NCI-H2196 treated with DMSO at 0.1 percent for 48 hours (cell line): ENCODE measurements at regions not wholly inside any gene's neighbourhood (a gene's known extent, or its start where the extent isn't known, plus 50 kb on each side); places are given as distances from the start of the nearest gene placed in this dataset.
"Not testable (repeated sequence)": the region's sequence is repeated elsewhere in the genome, so short reads cannot be mapped to it uniquely, and the experiment has no call there.

Experiments
- DNase-seq: peaks from one replicate; lab custom pipeline; 2025; ENCODE audit not compliant: unreplicated experiment; lab: John Stamatoyannopoulos, UW

- no peak for DNase-seq
Observed at GRCh38 chr5:101404531-101404930, 501.4 kb upstream of the ST8SIA4 start.

GRCh38 chr5:101393795-101394450, 490.8 kb upstream of the ST8SIA4 start:
- DNase-seq, result no peak

DNA sequence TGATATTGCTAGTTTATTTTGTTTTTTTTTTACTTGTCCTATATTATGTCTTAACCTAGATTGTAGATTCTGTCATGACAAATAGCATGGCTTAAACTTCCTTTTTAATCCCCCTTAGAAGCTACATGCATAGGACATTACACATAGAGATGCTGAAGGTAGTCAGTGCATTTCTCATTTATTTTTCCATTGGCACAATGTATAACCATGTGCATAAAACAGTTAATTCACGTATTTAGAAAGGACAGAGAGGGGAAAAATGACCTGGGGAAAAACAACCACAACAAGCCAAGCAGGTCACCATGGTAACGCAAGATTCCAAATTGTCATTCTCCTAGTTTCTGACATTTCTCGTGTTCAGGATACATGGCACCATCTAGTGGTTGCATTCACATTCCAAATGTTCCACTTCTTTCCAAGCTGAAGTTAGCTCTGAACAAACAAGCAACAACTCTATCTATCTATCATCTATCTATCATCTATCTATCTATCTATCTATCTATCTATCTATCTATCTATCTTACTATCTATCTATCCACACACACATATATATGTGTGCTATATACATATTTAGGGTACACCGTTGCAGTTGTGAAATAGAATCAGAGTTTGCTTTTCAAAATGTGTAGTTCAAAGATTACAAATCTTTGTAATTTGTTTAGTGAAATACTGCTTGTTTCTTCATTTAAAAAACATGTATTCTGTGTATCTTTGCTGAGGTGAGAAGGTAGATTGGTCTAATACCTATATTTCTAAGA, 487.2 kb upstream of the ST8SIA4 start:
- DNase-seq, result peak; percentile 52

DNA sequence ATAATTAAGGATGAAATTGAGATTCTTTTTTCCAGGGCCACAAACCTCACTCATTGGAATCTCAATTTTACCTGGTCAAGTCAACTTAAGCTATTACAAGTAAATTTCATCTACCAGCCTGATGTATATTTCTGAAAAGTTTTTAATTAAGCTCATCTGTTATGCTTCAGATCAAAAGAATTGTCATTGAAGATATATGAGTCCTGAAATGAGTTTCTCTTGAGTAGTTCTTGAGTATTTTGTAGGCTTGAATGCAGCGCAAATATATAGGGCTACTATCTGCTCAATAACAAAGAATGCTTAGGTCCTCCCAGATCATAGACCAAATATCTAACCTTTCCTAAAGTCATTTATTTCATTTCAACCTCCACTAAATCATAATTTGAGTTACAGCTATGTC, 482.2 kb upstream of the ST8SIA4 start:
- DNase-seq, result no peak

- no peak for DNase-seq
Observed at GRCh38 chr5:101370181-101370580, 467.1 kb upstream of the ST8SIA4 start.

DNA sequence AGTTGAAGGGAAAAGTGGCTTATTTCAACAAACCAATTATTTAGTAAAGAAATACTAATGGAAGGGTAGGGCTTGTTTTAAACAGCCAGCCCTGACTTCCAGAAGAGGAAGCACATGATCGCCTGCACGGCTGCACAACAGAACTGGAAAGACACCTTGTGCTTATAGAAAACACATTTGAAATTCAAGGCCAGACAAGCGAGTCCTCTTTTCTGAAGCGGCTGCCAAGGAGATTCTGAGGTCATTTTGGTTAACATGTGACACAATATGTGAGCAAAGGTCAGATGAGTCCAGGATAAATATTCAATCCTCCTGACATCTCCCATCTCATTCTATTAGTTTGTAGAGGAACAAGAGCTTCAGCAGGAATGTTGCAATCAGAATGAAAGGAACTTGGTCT, 461.4 kb upstream of the ST8SIA4 start:
- DNase-seq, result no peak

GRCh38 chr5:101362067-101362466, 459.0 kb upstream of the ST8SIA4 start:
- no peak for DNase-seq

DNA sequence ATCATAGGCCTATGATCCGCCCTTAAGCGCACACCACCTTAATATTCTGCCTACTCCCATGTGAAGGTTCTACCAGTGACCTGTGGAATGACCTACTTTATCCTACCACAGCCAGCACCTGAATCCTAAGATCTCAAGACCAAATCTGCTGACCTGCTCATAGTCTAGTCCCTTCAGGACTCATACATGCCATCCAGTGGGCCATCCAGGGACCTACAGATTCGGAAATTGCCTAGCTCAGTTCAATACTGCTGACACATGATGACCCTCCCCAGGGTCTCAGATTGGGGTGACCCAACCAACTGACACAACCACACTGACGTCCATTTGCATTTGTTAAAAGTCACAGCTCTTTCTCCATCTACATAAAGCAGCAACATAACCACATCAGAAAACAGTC, 443.8 kb upstream of the ST8SIA4 start:
- DNase-seq, result no peak

DNA sequence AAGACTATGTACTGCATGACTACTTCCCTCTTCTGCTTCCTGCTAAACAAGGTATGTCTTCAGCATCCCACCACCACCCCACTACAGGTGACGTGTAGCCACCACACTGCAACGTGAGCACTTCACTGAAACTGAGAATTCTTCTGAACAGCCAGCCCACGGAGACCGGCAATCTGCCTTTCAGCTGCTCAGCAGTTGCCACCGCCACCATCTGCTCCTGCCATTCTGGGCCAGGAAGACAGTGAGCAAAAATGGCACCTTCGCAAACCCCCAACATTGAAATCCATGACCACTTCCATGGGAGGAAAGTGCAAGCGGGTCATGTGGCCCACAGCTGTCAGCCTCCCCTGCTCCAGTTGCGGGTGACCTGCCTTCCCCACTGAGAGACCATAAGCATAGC, 443.4 kb upstream of the ST8SIA4 start:
- no peak for DNase-seq

GRCh38 chr5:101338226-101338625, 435.1 kb upstream of the ST8SIA4 start:
- DNase-seq, result no peak

DNA sequence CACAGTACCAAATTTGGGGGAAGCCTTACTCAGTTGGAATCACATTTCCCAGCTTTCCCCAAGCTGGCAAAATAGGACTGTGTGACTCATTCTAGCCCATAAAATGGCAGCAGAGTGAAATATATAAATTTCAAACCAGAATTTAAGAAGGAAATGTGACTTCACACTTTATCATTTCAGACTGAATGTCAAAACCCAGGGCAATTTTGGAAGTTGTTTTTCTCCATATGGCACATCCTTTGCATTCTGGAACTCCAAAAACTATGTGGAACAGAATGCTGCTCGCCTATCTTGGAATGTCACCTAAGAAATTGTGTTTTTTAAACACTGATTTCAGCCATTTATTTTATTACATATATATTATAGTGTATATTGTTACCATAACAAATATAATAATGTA, 424.7 kb upstream of the ST8SIA4 start:
- DNase-seq, result no peak

- DNase-seq, result no peak
Observed at GRCh38 chr5:101326766-101327165, 423.7 kb upstream of the ST8SIA4 start.

DNA sequence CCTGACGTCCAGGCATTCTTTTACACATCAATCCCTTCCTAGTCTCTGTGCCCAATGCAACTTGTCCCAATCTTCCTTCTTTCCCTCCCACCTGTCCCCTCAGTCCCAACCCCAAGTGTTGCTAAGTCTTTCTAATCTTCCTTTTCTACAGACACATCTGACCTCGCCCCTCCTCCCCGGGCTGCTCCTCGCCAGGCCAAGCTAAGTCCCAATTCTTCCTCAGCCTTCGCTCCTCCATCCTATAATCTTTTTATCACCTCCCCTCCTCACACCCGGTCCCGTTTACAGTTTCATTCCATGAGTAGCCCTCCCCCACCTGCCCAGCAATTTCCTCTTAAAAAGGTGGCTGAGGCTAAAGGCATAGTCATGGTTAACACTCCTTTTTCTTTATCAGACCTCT, 413.3 kb upstream of the ST8SIA4 start:
- not testable (repeated sequence) for DNase-seq

GRCh38 chr5:101306391-101307137, 403.5 kb upstream of the ST8SIA4 start:
- DNase-seq, result peak; percentile 66

GRCh38 chr5:101296477-101296876, 393.4 kb upstream of the ST8SIA4 start:
- no peak for DNase-seq

DNA sequence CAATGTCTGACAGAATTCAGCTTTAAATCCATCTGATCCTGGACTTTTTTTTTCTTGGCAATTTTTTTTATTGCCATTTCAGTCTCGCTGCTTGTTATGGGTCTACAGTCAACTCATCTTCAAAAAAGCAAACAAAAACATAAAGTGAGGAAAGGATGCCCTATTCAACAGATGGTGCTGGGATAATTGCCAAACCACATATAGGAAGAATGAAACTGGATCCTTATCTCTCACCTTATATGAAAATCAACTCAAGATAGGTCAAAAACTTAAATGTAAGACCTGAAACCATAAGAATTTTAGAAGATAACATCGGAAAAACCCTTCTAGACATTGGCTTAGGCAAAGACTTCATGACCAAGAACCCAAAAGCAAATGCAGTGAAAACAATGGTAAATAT, 389.1 kb upstream of the ST8SIA4 start:
- DNase-seq, result no peak

GRCh38 chr5:101290761-101291160, 387.7 kb upstream of the ST8SIA4 start:
- DNase-seq, result not testable (repeated sequence)

- DNase-seq, result no peak
Observed at GRCh38 chr5:101288633-101289032, 385.6 kb upstream of the ST8SIA4 start.

GRCh38 chr5:101284736-101285375, 381.8 kb upstream of the ST8SIA4 start:
- DNase-seq, result no peak

GRCh38 chr5:101283938-101284337, 380.9 kb upstream of the ST8SIA4 start:
- DNase-seq, result not testable (repeated sequence)

- DNase-seq, result no peak
Observed at GRCh38 chr5:101278917-101279316, 375.8 kb upstream of the ST8SIA4 start.
